HG03159 (cell line): ENCODE measurements at regions not wholly inside any gene's neighbourhood (a gene's known extent, or its start where the extent isn't known, plus 50 kb on each side); places are given as distances from the start of the nearest gene placed in this dataset.
"Not testable (repeated sequence)": the region's sequence is repeated elsewhere in the genome, so short reads cannot be mapped to it uniquely, and the experiment has no call there.

Experiments
- ATAC-seq: cut with Tn5 transposase; IDR thresholded peaks from one replicate; pipeline ENCODE4 v1.9.1; 2021; ENCODE audit warnings: mild to moderate bottlenecking, moderate library complexity; ENCODE audit not compliant: unreplicated experiment

- no peak for ATAC-seq
Observed at GRCh38 chr1:102178480-102178879, 181.8 kb upstream of the OLFM3 start.

GRCh38 chr1:102174259-102174863 is 177.6 kb upstream of the OLFM3 start:
- ATAC-seq = peak; percentile 93

- ATAC-seq = no peak
Observed at GRCh38 chr1:102172200-102172599, 175.5 kb upstream of the OLFM3 start.

- no peak for ATAC-seq
Observed at GRCh38 chr1:102163799-102164198, 167.1 kb upstream of the OLFM3 start.

GRCh38 chr1:102151242-102151641 is 154.5 kb upstream of the OLFM3 start:
- no peak for ATAC-seq

GRCh38 chr1:102120910-102121309 is 124.2 kb upstream of the OLFM3 start:
- ATAC-seq = no peak

- ATAC-seq = no peak
Observed at GRCh38 chr1:102118150-102118549, 121.4 kb upstream of the OLFM3 start.

- no peak for ATAC-seq
Observed at GRCh38 chr1:102110586-102110985, 113.9 kb upstream of the OLFM3 start.

GRCh38 chr1:102109493-102109892 is 112.8 kb upstream of the OLFM3 start:
- not testable (repeated sequence) for ATAC-seq

- ATAC-seq = no peak
Observed at GRCh38 chr1:102107441-102107840, 110.7 kb upstream of the OLFM3 start.

GRCh38 chr1:102105931-102106550 is 109.3 kb upstream of the OLFM3 start:
- no peak for ATAC-seq

- no peak for ATAC-seq
Observed at GRCh38 chr1:102103646-102104045, 106.9 kb upstream of the OLFM3 start.

- no peak for ATAC-seq
Observed at GRCh38 chr1:102102276-102102780, 105.6 kb upstream of the OLFM3 start.

GRCh38 chr1:102100666-102101065 is 103.9 kb upstream of the OLFM3 start:
- ATAC-seq = no peak

GRCh38 chr1:102099916-102100315 is 103.2 kb upstream of the OLFM3 start:
- no peak for ATAC-seq

- ATAC-seq = no peak
Observed at GRCh38 chr1:102098536-102098935, 101.8 kb upstream of the OLFM3 start.

GRCh38 chr1:102098081-102098480 is 101.4 kb upstream of the OLFM3 start:
- ATAC-seq = no peak

GRCh38 chr1:102097451-102097850 is 100.7 kb upstream of the OLFM3 start:
- no peak for ATAC-seq

- ATAC-seq = no peak
Observed at GRCh38 chr1:102096162-102096561, 99.4 kb upstream of the OLFM3 start.

GRCh38 chr1:102089791-102090190 is 93.1 kb upstream of the OLFM3 start:
- ATAC-seq = no peak

- ATAC-seq = no peak
Observed at GRCh38 chr1:102085896-102086295, 89.2 kb upstream of the OLFM3 start.

- ATAC-seq = no peak
Observed at GRCh38 chr1:102084771-102085535, 88.2 kb upstream of the OLFM3 start.
